Erythroblast (primary cell): ENCODE measurements at regions not wholly inside any gene's neighbourhood (a gene's known extent, or its start where the extent isn't known, plus 50 kb on each side); places are given as distances from the start of the nearest gene placed in this dataset.

ENCODE experiments used
- GATA1 ChIP-seq: IDR thresholded peaks from 2 replicates; pipeline ENCODE4 v1.6.1; 2011; ENCODE audit warnings: low read depth, mild to moderate bottlenecking, control low read depth, low read length, moderate library complexity
- POLR2A ChIP-seq: IDR thresholded peaks from 2 replicates; pipeline ENCODE4 v1.6.1; 2011; ENCODE audit warnings: mild to moderate bottlenecking, low read length

- TF ChIP-seq POLR2A: no peak
- TF ChIP-seq GATA1: no peak
Measured at GRCh38 chr2:153235516-153235915, 243.0 kb downstream of the RPRM start.
